HepG2 (cell line): ENCODE measurements at regions not wholly inside any gene's neighbourhood (a gene's known extent, or its start where the extent isn't known, plus 50 kb on each side); places are given as distances from the start of the nearest gene placed in this dataset.

Source experiments
- HINFP ChIP-seq: sonication (generic); formaldehyde crosslinking; IDR thresholded peaks from 2 replicates; pipeline ENCODE4 v1.4.0; 2020; ENCODE audit warnings: low read depth, mild to moderate bottlenecking, missing genetic modification reagents
- POLR2A ChIP-seq, 2 experiments: IDR thresholded peaks; 2 replicates each; pipeline ENCODE4 v1.6.1; 2011; ENCODE audit warnings: low read depth in 2 of 2, low read length in 2 of 2, mild to moderate bottlenecking in 1 of 2, moderate library complexity in 1 of 2; ENCODE audit not compliant: insufficient read depth in 1 of 2
- SIN3A ChIP-seq: IDR thresholded peaks from 2 replicates; pipeline ENCODE4 v1.6.1; 2011; ENCODE audit warnings: low read depth, mild to moderate bottlenecking, control low read depth, low read length, borderline replicate concordance
- U2AF2 ChIP-seq: fragments of 200-400 bp; formaldehyde crosslinking; IDR thresholded peaks from 2 replicates; pipeline ENCODE4 v1.6.1; 2017; ENCODE audit warnings: low read depth, mild to moderate bottlenecking, low read length
- ZBTB21 ChIP-seq: sonication (generic); formaldehyde crosslinking; IDR thresholded peaks from 2 replicates; pipeline ENCODE4 v1.4.0; 2020; ENCODE audit warnings: missing genetic modification reagents
- TF ChIP-seq, protein P1 (sequence below): sonication (generic); formaldehyde crosslinking; IDR thresholded peaks from 2 replicates; pipeline ENCODE4 v1.9.0; 2021; ENCODE audit warnings: missing genetic modification reagents, borderline replicate concordance
- TF ChIP-seq, protein P2 (sequence below): sonication (generic); formaldehyde crosslinking; IDR thresholded peaks from 2 replicates; pipeline ENCODE4 v1.5.0; 2020; ENCODE audit warnings: mild to moderate bottlenecking, missing genetic modification reagents, moderate library complexity

DNA sequence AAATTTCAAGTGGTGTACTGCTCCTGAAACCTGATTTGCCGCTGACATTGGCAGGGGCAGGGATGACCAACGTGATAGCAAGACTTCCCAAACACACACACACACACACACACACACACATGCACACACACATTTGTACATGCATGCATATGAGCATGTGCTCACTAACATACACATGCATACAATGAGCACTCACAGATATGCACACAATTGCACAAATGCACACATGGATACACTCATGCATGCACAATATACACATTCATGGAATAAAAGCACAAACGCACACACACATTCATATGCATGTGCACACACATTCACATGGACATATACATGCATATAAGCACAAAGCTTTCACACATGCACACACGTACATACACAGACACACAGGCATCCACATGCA lies 181.2 kb upstream of the ZNF618 start:
- TF ChIP-seq, protein P1, sequence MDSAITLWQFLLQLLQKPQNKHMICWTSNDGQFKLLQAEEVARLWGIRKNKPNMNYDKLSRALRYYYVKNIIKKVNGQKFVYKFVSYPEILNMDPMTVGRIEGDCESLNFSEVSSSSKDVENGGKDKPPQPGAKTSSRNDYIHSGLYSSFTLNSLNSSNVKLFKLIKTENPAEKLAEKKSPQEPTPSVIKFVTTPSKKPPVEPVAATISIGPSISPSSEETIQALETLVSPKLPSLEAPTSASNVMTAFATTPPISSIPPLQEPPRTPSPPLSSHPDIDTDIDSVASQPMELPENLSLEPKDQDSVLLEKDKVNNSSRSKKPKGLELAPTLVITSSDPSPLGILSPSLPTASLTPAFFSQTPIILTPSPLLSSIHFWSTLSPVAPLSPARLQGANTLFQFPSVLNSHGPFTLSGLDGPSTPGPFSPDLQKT (CRISPR knock-in tag), result no peak
- TF ChIP-seq ZBTB21, result no peak
- no peak for TF ChIP-seq HINFP
- no peak for TF ChIP-seq SIN3A
- no peak for TF ChIP-seq U2AF2
- no peak for TF ChIP-seq POLR2A (IDR thresholded peaks at IDR 0.05; ENCODE audit: insufficient read depth in 1 of 2, low read depth in 2 of 2, low read length in 2 of 2)
- TF ChIP-seq, protein P2, sequence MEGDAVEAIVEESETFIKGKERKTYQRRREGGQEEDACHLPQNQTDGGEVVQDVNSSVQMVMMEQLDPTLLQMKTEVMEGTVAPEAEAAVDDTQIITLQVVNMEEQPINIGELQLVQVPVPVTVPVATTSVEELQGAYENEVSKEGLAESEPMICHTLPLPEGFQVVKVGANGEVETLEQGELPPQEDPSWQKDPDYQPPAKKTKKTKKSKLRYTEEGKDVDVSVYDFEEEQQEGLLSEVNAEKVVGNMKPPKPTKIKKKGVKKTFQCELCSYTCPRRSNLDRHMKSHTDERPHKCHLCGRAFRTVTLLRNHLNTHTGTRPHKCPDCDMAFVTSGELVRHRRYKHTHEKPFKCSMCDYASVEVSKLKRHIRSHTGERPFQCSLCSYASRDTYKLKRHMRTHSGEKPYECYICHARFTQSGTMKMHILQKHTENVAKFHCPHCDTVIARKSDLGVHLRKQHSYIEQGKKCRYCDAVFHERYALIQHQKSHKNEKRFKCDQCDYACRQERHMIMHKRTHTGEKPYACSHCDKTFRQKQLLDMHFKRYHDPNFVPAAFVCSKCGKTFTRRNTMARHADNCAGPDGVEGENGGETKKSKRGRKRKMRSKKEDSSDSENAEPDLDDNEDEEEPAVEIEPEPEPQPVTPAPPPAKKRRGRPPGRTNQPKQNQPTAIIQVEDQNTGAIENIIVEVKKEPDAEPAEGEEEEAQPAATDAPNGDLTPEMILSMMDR (CRISPR knock-in tag), result no peak
